ENCODE measurements at regions not wholly inside any gene's neighbourhood (a gene's known extent, or its start where the extent isn't known, plus 50 kb on each side); places are given as distances from the start of the nearest gene placed in this dataset.

DNA sequence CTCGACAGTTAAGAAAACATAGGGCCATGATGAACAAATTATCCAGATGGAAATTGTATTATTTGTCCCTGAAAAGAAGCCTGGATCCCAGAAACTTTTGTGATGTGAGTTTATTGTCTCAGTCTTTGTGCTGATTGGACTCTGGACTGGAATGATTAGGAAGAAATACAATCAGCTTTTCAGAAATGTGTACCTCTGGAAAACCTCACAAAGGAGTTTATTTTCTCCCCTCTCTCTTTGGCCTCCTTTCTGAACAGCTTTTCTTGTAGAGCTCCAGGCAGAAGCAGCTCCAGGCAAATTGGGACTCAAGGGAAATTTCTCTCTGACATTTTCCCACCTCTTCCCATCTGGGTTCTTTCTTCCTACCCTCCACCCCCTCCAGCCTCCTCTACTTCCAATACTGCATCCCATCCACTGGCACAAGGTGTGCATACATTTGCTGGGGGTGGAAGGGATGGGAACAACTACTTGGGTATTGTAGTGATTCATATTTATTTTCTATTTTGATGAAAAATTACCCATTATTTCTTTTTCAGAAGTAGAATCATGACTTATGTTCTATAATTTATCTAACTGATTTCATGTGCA is 119.7 kb downstream of the CD47 start:
- DNase-seq (ENCODE audit: low read depth in 3 of 3, low spot score in 1 of 3) = no peak

DNA sequence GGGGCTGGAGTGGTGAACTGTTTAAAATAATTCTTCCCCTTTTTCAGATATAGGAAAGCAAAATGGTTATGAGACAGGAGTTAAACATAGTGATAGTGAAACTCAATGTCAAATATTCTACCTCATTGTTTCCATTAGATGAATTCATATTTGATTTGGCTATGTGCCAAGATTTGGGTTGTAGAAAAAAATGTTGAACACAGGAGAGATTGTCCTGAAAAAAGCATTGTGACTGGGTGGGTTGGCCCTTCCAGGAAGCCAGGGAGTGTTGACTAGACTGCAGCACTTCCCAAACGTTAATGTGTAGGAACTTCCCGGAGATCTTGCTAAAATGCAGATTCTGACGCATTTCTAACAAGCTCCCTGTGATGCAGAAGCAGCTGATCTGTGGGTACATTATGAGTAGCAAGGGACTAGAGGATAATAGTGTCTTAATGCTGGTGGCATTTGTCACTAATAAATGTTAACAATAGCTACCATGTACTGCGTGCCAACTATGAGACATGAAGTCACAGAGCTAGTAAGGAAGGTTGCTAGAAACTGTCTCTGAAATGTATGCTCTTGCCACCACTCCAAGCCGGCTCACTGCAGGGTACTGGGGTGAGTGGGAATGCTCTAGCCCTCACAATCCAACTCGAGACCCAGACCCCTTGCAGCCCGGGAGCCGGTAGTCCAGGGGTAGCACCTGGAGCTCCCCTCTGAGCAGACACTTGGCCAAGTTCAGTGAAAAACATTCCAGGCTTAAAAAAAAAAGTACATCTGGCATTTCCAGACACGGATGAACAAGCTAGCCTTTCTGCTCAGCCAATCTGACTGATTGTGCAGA is 120.6 kb downstream of the CD47 start:
- no peak for DNase-seq (ENCODE audit: low read depth in 3 of 3, low spot score in 1 of 3)

DNA sequence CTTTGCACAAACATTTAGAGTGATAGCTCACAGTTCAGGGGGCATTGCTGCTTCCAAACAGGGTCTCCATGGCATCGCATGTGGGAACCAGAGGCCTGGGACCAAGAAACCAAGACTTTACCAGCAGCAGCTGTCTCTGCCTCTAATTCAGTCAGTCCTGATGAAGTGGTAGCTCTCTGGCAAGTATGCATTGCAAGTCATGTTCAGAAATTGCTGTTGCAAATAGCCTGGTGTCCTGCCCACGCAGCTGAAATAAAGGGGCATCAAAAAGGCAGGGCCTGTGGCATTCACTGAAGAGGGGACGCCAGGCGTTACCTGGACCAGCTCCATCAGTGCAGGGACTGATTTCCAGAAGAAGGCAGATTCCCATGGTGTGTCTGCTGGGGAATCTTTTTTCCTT is 121.3 kb downstream of the CD47 start:
- no peak for DNase-seq (ENCODE audit: low read depth in 3 of 3, low spot score in 1 of 3)

DNA sequence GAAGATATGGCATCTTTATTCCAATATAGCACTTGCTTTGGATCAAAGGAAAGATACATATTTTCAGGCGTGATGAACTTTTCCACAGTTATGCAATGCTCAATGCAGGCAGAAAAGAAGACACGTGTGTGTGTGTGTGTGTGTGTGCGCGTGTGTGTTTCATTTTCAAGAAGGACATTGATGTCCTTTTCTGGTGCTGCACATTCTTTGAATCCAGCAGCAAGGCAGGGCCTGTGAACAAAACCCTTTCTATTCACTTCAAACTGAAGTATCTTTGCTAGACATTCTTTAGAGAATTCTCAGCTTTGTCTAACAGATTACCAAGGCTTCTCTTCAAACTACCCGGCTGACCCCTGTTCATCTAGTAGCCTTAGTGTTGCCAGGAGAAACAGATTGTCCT is 124.6 kb downstream of the CD47 start:
- no peak for DNase-seq (ENCODE audit: low read depth in 3 of 3, low spot score in 1 of 3)

DNA sequence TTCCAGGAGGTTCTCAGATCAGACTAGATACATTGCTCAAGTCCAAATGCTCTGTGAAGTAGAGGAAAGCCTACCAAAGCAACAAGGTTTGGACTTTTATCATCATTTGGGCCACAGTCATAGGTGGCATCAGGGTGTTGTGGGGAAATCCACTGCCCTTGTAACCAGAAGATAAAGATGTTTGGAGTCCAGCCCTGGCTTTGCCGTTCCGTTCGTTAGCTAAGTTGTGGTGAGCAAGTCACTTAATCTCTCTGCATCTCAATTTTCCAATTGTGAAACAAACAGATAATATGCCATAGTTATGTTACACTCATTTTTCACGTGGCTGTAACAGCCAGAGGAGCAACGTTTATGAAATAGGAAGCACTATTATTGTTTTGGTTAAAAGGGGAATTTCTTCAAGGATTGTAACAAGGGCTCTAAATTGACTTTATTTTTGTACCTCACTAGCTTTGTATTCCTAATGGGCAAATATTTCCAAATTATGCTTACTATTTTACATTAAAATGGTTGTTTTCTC is 125.6 kb downstream of the CD47 start:
- DNase-seq (ENCODE audit: low read depth in 3 of 3, low spot score in 1 of 3) = no peak

DNA sequence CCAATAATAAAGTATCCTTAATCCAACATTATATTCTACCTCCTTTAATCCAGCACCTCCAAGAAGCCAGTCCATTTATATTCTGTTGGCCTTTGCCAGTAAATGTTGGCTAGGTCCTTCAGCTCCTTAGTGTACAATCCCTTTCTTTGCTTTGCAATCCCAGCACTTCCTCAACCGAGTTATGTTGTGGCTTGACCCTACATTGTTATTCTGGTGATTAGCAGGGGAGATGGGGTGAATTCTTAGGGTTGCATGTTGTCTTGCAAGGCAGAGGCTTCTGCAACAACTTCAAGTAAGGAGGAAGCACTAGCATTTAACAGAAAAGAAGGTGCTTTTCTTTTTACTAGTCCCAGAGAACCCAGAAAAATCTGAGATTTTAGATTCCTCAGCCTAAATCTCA is 127.2 kb downstream of the CD47 start:
- DNase-seq (ENCODE audit: low read depth in 3 of 3, low spot score in 1 of 3) = no peak

DNA sequence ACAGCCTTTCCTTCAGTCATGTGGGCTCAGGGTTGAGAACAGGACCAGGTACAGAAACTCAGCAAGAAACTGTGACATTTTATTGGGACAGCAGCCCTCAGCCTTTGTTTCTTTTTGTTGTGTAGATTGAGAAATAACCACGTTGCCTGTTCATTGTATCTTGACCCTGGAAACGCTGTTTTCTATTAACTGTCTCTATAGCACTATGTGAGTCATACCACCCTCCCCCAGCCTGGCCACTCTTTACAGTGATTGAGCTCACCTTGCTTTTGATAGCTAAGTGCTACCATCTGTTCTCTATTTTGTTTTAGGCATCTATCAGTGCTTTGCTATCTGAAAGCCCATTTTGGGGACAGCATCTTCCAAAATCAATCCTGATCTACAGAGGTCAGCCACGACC is 127.9 kb downstream of the CD47 start:
- DNase-seq (ENCODE audit: low read depth in 3 of 3, low spot score in 1 of 3) = no peak

DNA sequence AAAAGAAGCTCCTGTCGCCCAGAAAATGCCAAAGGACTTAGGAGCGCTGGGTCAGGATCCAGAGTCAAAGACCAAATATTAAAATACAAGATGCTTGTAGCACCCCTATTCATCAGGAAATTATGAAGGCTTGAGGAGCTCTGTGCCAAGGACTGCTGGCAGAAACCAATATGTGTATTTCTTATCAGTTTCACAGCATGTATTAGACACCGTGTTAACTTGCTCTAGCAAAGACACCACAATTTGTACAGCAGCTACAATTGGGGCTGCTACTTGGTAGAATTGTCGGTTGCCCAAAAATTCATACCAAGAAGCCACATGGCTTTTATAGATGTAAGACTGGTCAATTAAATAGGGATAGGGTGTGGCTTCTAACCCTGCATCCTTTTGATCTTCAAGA is 128.8 kb downstream of the CD47 start:
- no peak for DNase-seq (ENCODE audit: low read depth in 3 of 3, low spot score in 1 of 3)

DNA sequence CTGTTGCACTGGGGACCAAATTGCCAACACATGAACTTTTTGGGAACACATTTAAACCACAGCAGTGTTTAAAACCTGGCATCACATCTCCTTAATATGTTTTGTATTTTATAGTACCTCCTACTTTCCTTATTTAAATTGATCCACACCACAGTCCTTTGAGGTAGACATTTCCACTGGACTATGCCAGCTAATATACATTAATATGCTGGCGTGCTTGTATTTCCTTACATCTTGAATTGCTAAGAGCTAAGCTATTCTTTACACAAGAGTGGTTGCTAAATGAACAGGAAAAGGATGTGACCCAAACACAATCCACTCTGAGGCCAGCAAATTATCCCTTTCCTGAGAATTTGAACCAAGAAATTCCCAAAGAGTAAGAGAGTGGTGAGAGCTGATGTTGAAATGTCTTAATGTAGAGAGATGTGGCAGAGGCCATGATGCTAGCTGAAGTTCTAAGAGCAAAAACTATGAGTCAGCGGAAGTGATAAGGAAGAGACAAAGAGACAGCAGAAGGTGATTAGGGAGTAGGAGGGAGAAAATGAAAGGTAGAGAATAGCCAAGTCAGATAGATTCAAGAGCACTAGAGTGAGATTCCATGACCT is 131.2 kb downstream of the CD47 start:
- no peak for DNase-seq (ENCODE audit: low read depth in 3 of 3, low spot score in 1 of 3)

DNA sequence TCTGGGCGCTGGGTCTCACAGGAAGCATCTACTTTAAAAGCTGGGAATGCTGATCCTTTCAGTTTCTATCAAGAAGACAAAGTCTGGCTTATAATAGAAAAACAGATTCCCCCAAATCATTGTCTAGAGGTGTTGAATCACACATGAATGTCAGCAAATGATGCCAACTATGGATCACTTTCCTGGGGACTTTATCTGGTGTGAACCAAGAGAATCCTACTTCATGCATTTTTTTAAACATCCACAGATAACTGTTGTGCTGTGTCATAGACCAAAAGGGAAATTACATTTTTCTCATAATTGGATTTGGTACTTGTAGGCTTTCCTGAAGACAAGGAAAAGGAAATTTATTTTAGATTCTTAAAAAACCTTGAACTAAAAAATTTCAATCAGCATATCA is 132.7 kb downstream of the CD47 start:
- DNase-seq (ENCODE audit: low read depth in 3 of 3, low spot score in 1 of 3) = no peak

DNA sequence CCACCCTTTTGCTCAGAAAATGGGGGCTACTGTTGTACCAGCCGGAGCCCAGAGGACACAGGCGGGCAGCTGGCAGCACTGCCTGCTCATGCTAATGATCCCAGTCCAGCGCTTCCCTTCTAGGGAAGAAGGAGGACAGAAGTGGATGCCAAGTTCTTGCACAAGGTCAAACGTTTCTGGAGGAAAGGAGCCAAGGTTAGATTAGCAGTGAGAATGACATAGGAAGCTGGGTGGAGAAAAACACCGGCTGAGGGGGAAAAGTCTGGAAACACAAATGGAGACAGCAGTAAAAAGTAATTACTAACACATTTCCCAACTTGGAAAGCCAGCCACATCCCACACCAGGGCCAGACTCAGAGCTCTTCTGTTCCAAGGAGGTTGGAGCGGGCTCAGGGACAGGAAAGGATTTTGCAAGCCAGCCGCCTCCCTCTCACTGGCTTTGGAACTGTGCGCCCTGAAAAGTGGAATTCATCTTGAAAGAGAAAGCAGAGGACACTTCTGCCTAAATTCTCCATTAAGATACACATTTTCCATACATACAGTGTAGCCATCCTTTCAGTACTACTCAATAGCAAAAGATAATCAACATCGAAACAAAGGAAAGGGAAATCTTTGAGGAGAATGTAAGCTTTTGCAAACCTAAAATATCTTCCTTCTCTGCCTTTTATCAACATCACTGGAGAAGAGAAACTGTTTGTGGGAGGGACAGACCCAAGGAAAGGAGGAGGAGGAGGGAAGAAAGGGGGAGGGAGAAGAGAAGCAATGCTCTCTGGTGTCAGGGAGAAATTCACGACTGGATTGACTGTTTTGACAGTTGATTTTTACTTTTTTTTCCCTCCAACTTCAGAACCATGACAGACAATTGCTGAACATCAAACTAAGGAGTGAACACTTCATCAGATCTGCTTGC is 133.6 kb downstream of the CD47 start:
- no peak for DNase-seq (ENCODE audit: low read depth in 3 of 3, low spot score in 1 of 3)

DNA sequence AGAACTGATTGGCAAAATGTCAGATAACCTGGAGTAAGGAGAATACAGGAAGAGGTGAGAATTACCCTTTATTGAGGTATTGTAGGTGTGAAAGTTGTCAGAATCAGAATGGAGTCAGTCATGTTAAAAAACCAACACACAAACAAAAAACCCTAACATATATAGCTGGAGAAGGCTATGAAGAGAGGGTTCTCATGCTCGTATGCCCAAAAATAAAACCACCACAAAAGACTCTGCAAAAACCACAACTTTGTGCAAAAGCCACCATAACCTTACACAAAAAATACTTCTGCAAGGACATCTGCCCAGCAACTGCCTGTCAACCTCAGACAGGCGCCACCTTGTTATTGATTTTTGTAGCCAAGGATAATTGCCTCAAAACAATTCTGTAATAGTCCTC is 136.0 kb downstream of the CD47 start:
- no peak for DNase-seq (ENCODE audit: low read depth in 3 of 3, low spot score in 1 of 3)

DNA sequence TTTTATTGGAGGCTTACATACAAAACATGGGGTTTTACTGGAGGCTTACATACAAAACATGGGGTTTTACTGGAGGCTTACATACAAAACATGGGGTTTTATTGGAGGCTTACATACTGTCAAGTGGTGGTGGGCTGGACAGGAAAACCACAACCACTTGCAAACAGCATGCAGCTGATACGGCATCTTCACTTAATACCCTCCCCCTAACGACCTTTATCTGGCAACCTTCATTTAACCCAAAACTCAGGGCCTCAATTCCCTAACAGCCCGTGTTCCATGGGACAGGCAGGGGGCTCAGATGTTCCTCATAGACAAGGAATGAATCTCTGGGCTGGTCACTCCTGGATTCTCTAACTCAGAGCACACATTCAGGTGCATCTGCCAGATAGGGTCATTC is 137.1 kb downstream of the CD47 start:
- DNase-seq (ENCODE audit: low read depth in 3 of 3, low spot score in 1 of 3) = no peak

DNA sequence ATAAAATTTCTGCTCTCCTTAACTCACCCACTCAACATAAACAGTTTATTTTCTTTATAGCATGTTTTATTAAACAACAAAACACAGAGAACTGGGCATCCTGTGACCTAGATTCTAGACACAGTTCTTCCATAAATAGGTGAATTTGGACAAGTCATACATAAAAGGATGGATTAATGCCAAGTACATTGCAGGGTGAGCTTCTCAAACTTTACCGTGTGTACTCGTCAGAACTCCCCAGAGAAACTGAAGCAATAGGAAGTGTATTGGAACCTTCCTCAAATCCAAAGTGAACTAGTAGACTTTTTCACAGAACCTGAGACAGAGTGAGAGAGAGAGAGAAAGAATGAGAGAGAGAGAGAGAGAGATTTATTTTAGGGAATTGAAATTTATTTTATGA is 139.7 kb downstream of the CD47 start:
- DNase-seq (ENCODE audit: low read depth in 3 of 3, low spot score in 1 of 3) = no peak

DNA sequence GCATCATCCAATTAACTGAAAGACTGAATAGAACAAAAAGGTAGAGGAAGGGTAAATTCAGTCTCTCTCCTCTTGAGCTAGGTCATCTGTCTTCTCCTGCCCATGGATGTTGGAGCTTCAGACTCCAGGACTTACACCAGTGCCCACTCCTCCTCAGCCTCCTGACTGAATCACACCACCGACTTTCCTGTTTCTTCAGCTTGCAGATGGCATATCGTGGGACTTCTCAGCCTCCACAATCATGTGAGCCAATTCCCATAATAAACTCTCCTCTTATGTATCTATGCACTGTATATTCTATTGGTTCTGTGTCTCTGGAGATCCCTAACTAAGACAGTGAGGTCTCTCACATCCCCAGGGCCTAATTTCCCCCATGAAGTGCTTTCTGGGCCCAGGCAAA is 140.4 kb downstream of the CD47 start:
- no peak for DNase-seq (ENCODE audit: low read depth in 3 of 3, low spot score in 1 of 3)

DNA sequence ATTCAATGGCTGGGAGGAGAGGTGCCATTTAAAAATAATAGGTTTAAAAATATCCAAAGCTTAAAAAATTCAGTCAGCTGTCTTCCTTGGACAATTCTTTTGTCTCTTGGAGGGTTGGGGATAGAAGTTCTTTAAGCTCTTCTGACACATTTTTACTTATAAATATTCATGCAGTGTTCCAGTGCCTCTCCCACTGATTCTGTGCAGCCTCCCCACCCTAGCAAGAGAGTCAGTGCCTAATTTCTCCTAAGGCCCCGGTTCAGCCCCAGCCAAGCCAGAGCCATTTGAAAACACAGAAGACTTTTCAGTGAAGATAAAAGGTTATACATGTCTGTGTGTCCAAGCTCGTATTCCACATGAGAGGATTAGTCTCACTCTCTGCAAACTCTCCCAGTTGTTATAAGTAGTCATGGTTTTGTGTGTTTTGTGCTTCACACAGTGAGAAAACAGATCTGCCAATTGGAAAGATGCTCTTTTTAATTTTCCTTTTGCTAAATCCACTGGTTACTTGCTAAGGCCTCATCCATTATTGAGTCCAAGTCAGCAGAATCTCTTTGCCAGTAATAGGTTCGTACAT is 141.3 kb downstream of the CD47 start:
- no peak for DNase-seq (ENCODE audit: low read depth in 3 of 3, low spot score in 1 of 3)

DNA sequence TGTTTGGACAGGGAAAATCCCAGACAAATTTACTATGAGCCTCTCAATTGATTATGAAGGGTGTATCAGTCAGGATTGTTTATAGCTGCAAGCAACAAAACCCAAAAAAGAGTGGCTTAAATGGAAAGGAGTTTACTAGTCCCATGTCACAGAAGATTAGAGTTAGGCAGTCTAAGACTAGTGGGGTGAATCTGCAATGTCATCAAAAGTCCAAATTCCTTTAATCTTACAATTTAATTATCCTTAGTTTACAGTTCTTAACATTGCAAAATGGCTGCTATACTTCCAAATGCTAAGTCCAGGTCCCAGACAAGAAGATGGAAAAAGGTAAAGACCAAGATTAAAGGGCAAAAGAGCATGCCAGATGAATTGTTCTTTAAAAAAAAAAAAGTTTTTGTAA is 143.6 kb downstream of the CD47 start:
- no peak for DNase-seq (ENCODE audit: low read depth in 3 of 3, low spot score in 1 of 3)

DNA sequence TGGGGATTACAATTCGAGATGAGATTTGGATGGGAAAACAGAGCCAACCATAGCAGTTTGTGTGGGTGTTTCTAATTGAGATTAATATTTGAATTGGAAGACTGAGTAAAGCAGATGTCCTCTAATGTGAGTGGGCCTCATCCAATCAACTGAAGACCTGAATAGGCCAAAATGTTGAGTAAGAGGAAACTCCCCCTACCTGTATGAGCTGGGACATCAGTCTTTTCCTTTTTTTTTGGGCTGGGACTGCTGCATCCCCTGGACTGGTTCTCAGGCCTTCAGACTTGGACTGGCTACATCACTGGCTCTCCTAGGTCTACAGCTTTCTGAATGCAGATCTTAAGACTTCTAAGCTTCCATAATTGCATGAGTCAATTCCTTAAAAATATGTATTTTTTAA is 144.1 kb downstream of the CD47 start:
- no peak for DNase-seq (ENCODE audit: low read depth in 3 of 3, low spot score in 1 of 3)

DNA sequence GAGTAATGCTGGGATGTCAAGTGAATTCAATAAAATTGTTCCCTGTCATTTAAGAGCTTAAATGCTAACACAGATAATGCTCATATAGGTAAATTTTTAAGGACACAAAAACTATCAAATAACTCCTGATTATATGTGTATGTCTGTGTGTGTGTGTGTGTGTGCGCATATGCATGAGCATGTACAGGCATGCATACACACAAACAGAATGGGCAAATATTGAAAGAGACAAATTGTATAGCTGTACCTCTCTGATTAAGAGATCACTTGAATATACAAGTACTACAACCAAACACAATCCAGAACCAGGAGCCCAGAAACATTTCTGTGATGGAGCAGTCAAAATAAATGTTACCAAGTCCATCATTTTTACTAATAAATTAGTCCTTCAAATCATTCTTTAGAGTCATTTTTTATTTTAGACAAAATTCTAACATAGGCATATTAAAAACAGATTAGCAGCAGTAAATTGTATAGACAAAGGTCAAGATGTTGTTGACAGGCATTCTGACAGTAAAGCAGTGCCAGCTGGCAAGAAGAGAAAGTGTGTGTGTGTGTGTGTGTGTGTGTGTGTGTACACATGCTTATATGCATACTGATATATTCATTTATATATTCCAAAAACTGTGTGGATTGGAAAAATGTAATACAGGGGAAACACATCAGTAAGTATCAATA is 145.3 kb downstream of the CD47 start:
- no peak for DNase-seq (ENCODE audit: low read depth in 3 of 3, low spot score in 1 of 3)

DNA sequence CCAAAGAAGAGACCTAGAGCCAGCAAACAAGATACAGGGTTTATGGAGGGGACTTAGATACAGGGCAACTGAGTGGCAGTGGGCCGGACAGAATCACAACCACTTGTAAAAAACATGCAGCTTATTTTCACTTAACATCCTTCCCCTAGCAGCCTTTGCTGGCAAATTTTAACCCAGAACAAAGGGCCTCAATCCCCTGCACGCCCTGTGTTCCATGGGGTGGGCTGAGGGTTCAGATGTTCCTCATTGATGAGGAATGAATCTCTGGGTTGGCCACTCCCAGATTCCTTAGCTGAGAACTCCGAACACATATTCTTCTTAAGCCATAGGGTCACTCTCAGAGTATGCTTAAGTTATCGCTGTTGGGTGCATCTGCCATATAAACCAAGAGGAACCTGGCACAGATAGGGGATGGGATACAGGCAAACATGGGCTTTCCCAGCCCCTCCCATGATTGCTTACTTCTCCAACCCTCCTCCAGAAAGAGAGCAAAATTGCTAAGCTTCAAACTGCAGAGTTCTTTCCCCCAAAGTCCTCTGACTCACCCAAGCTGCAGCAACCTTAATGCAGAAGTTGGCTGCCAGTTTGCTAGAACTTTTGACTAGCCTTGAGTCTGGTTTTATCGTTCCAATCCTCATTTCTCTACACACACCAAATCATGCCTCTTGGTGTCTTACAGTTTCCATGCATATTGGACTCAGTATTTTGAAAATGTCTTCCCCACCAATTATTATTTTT is 146.9 kb downstream of the CD47 start:
- no peak for DNase-seq (ENCODE audit: low read depth in 3 of 3, low spot score in 1 of 3)
